GM19351 (cell line): ENCODE measurements at regions not wholly inside any gene's neighbourhood (a gene's known extent, or its start where the extent isn't known, plus 50 kb on each side); places are given as distances from the start of the nearest gene placed in this dataset.

ENCODE experiments used
- ATAC-seq: cut with Tn5 transposase; IDR thresholded peaks from one replicate; pipeline ENCODE4 v1.9.1; 2021; ENCODE audit warnings: mild to moderate bottlenecking, moderate library complexity; ENCODE audit not compliant: unreplicated experiment

GRCh38 chr3:150104564-150104963 is 133.9 kb upstream of the PFN2 start:
- no peak for ATAC-seq

GRCh38 chr3:150101016-150101415 is 130.3 kb upstream of the PFN2 start:
- ATAC-seq = no peak

GRCh38 chr3:150098621-150099020 is 127.9 kb upstream of the PFN2 start:
- ATAC-seq = no peak

- peak; percentile 74 for ATAC-seq
Observed at GRCh38 chr3:150097588-150097890, 126.8 kb upstream of the PFN2 start.

GRCh38 chr3:150096700-150097587 is 126.2 kb upstream of the PFN2 start:
- ATAC-seq = peak; percentile 32

- no peak for ATAC-seq
Observed at GRCh38 chr3:150094150-150094933, 123.6 kb upstream of the PFN2 start.

- no peak for ATAC-seq
Observed at GRCh38 chr3:150091626-150092025, 120.9 kb upstream of the PFN2 start.

GRCh38 chr3:150090877-150091276 is 120.2 kb upstream of the PFN2 start:
- ATAC-seq = no peak

GRCh38 chr3:150090006-150090405 is 119.3 kb upstream of the PFN2 start:
- ATAC-seq = no peak

- no peak for ATAC-seq
Observed at GRCh38 chr3:150084128-150084527, 113.4 kb upstream of the PFN2 start.

- no peak for ATAC-seq
Observed at GRCh38 chr3:150083655-150084042, 113.0 kb upstream of the PFN2 start.

- ATAC-seq = no peak
Observed at GRCh38 chr3:150082898-150083654, 112.4 kb upstream of the PFN2 start.

- ATAC-seq = no peak
Observed at GRCh38 chr3:150081084-150081483, 110.4 kb upstream of the PFN2 start.

- no peak for ATAC-seq
Observed at GRCh38 chr3:150080058-150080730, 109.5 kb upstream of the PFN2 start.

GRCh38 chr3:150079029-150079739 is 108.5 kb upstream of the PFN2 start:
- no peak for ATAC-seq

GRCh38 chr3:150077581-150078247 is 107.0 kb upstream of the PFN2 start:
- no peak for ATAC-seq

GRCh38 chr3:150077107-150077506 is 106.4 kb upstream of the PFN2 start:
- ATAC-seq = no peak

- ATAC-seq = no peak
Observed at GRCh38 chr3:150076443-150076842, 105.7 kb upstream of the PFN2 start.

GRCh38 chr3:150075417-150075865 is 104.7 kb upstream of the PFN2 start:
- no peak for ATAC-seq
